Naive thymus-derived CD8-positive, alpha-beta T cell (primary cell): ENCODE measurements at regions not wholly inside any gene's neighbourhood (a gene's known extent, or its start where the extent isn't known, plus 50 kb on each side); places are given as distances from the start of the nearest gene placed in this dataset.

Source experiments
- ATAC-seq, 2 donors: fragments of 150-1000 bp; cut with Tn5 transposase in 1 of 2; sonication (Bioruptor Pico), chemical (Tn5 transposase) in 1 of 2; 1 replicate in 1 of 2; 2 replicates in 1 of 2; pipeline ENCODE4 v1.10.0; 2021; ENCODE audit warnings: mild to moderate bottlenecking in 2 of 2, moderate library complexity in 2 of 2
- POLR2A ChIA-PET: fragments of 350-600 bp; sonication (Branson Sonifier 250); formaldehyde crosslinking; loops from one replicate; lab custom pipeline; 2021; ENCODE audit warnings: antibody characterized with exemption; lab: Charles Lee
- DNase-seq, 10 donors: peaks; one replicate each; pipeline versions ENCODE4 v3.0.0 to v3.0.0-alpha.2; 2020 to 2022
- H3K27ac Mint-ChIP-seq, 10 donors: one replicate each; pipeline ENCODE4 v1.8.0; 2020 to 2022; ENCODE audit warnings: mild to moderate bottlenecking in 10 of 10, mixed read lengths in 10 of 10, moderate library complexity in 4 of 10, inconsistent platforms in 1 of 10
- H3K27me3 Mint-ChIP-seq, 5 donors: one replicate each; pipeline ENCODE4 v1.8.0; 2021 to 2022; ENCODE audit warnings: mixed read lengths in 5 of 5
- H3K36me3 Mint-ChIP-seq, 3 donors: one replicate each; pipeline ENCODE4 v1.8.0; 2020 to 2022; ENCODE audit warnings: mixed read lengths in 3 of 3, mild to moderate bottlenecking in 2 of 3, inconsistent platforms in 1 of 3
- H3K4me1 Mint-ChIP-seq, 4 donors: one replicate each; pipeline ENCODE4 v1.8.0; 2021 to 2022; ENCODE audit warnings: mixed read lengths in 4 of 4
- H3K4me3 Mint-ChIP-seq, 10 donors: one replicate each; pipeline ENCODE4 v1.8.0; 2020 to 2022; ENCODE audit warnings: mild to moderate bottlenecking in 10 of 10, mixed read lengths in 10 of 10, moderate library complexity in 6 of 10, inconsistent platforms in 1 of 10
- H3K9me3 Mint-ChIP-seq, 9 donors: one replicate each; pipeline ENCODE4 v1.8.0; 2020 to 2022; ENCODE audit warnings: mixed read lengths in 9 of 9, mild to moderate bottlenecking in 3 of 9, inconsistent platforms in 1 of 9, moderate library complexity in 1 of 9

GRCh38 chr10:107855301-107856046, 691.0 kb upstream of the SORCS1 start:
- H3K27ac Mint-ChIP-seq: no peak overlapping the region
- H3K9me3 Mint-ChIP-seq: peaks cover 0 to 11% (median 7%) of the 10 kb centered on the region in 9 donors
- no peak for DNase-seq
- H3K4me3 Mint-ChIP-seq: no peak overlapping the region
- H3K27me3 Mint-ChIP-seq: no peaks in the 10 kb centered on the region
- POLR2A ChIA-PET: no interaction called here
- no peak for ATAC-seq
- no peaks in the 10 kb centered on the region for H3K4me1 Mint-ChIP-seq
- H3K36me3 Mint-ChIP-seq: no peaks in the 10 kb centered on the region

DNA sequence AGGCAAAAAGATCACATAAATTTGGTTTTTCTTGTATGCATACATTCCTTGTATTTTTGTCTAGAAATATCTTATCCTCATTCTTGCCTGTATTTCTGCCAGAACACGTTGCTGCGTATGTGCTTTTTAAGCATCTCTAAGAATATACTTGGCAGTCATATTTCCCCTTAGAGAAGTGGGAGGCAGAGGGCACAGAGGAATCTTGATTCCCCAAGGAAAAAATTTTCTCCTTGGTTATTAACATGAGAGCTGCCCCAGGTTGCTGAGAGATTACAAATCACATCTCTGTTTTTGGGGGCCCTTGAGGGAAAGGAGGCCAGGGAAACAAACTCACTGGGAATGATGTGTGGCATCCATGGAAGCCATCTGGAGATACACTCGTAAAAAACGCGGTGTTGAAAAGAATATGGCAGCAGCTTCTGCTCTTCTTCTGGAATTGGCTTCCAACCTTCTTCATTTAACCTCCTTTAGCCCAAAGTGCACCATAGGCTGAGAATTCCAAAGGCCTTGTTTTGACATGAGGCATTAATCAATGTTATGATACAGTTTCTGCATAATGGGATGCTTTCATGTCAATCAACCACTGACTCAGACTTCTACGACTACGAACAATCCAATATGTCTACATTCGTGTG, 684.3 kb upstream of the SORCS1 start:
- Mint-ChIP-seq H3K4me1 (no peaks in the 10 kb centered on the region), H3K27me3 (no peaks in the 10 kb centered on the region), H3K27ac (no peak overlapping the region), H3K4me3 (no peak overlapping the region), H3K36me3 (no peaks in the 10 kb centered on the region), H3K9me3 (peaks cover 0 to 20% (median 9%) of the 10 kb centered on the region in 9 donors)
- ATAC-seq (no peak), DNase-seq (no peak)
- POLR2A ChIA-PET: no interaction called here

- Mint-ChIP-seq H3K9me3 (peaks cover 0 to 21% (median 9%) of the 10 kb centered on the region in 9 donors), H3K27me3 (no peaks in the 10 kb centered on the region), H3K27ac (no peak overlapping the region), H3K4me3 (peak overlapping the region in 1 of 10 donors; percentile 13), H3K4me1 (no peaks in the 10 kb centered on the region), H3K36me3 (no peaks in the 10 kb centered on the region)
- POLR2A ChIA-PET: no interaction called here
- ATAC-seq (no peak), DNase-seq (no peak)
Measured at GRCh38 chr10:107847620-107848019, 683.1 kb upstream of the SORCS1 start.

- Mint-ChIP-seq H3K4me3 (no peak overlapping the region), H3K4me1 (no peaks in the 10 kb centered on the region), H3K9me3 (peaks cover 0 to 19% (median 11%) of the 10 kb centered on the region in 9 donors), H3K27me3 (no peaks in the 10 kb centered on the region), H3K36me3 (no peaks in the 10 kb centered on the region), H3K27ac (no peak overlapping the region)
- DNase-seq (no peak), ATAC-seq (no peak)
- POLR2A ChIA-PET: no interaction called here
Measured at GRCh38 chr10:107834706-107835105, 670.2 kb upstream of the SORCS1 start.

DNA sequence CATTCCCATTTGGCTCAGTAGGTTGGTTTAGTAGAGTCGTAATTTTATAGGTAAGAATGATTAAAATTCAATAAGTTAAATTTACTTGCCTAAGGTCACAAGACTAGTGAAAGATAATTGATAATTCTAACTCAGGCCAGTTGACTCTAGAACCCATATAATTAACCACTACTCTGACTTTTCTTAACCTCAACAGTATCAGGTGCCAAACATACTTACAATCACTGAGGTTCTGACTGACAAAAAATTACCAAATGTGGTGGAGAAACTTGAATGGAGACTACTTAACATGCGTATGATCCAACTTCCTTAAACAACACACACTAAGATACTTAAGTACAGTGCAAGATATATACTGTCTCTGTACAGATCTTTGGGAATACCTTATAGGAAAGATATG, 667.3 kb upstream of the SORCS1 start:
- no peak for ATAC-seq
- Mint-ChIP-seq H3K4me3 (no peak overlapping the region), H3K36me3 (no peaks in the 10 kb centered on the region), H3K27ac (no peak overlapping the region), H3K9me3 (peaks cover 0 to 15% (median 9%) of the 10 kb centered on the region in 9 donors), H3K4me1 (no peaks in the 10 kb centered on the region), H3K27me3 (no peaks in the 10 kb centered on the region)
- POLR2A ChIA-PET: no interaction called here
- no peak for DNase-seq

GRCh38 chr10:107829161-107829560, 664.7 kb upstream of the SORCS1 start:
- POLR2A ChIA-PET: no interaction called here
- H3K36me3 Mint-ChIP-seq: no peaks in the 10 kb centered on the region
- H3K9me3 Mint-ChIP-seq: peaks cover 0 to 25% (median 11%) of the 10 kb centered on the region in 9 donors
- DNase-seq (no peak), ATAC-seq (no peak)
- H3K27me3 Mint-ChIP-seq: no peaks in the 10 kb centered on the region
- H3K27ac Mint-ChIP-seq: no peak overlapping the region
- H3K4me1 Mint-ChIP-seq: no peaks in the 10 kb centered on the region
- no peak overlapping the region for H3K4me3 Mint-ChIP-seq

GRCh38 chr10:107826171-107826570, 661.7 kb upstream of the SORCS1 start:
- Mint-ChIP-seq H3K9me3 (peaks cover 0 to 26% (median 6%) of the 10 kb centered on the region in 9 donors), H3K4me1 (no peaks in the 10 kb centered on the region), H3K27me3 (no peaks in the 10 kb centered on the region), H3K36me3 (no peaks in the 10 kb centered on the region), H3K27ac (no peak overlapping the region), H3K4me3 (no peak overlapping the region)
- ATAC-seq (no peak), DNase-seq (no peak)
- POLR2A ChIA-PET: no interaction called here

GRCh38 chr10:107814865-107815487, 650.5 kb upstream of the SORCS1 start:
- Mint-ChIP-seq H3K4me3 (no peak overlapping the region), H3K36me3 (no peaks in the 10 kb centered on the region), H3K4me1 (no peaks in the 10 kb centered on the region), H3K27ac (no peak overlapping the region), H3K9me3 (peaks cover 0 to 20% (median 10%) of the 10 kb centered on the region in 9 donors), H3K27me3 (no peaks in the 10 kb centered on the region)
- no peak for DNase-seq
- ATAC-seq: no peak
- POLR2A ChIA-PET: no interaction called here

GRCh38 chr10:107813451-107814162, 649.1 kb upstream of the SORCS1 start:
- POLR2A ChIA-PET: no interaction called here
- H3K27ac Mint-ChIP-seq: no peak overlapping the region
- H3K4me3 Mint-ChIP-seq: no peak overlapping the region
- ATAC-seq (no peak), DNase-seq (no peak)
- no peaks in the 10 kb centered on the region for H3K36me3 Mint-ChIP-seq
- H3K27me3 Mint-ChIP-seq: no peaks in the 10 kb centered on the region
- no peaks in the 10 kb centered on the region for H3K4me1 Mint-ChIP-seq
- H3K9me3 Mint-ChIP-seq: peaks cover 0 to 11% (median 4%) of the 10 kb centered on the region in 9 donors

- ATAC-seq: no peak
- Mint-ChIP-seq H3K4me1 (no peaks in the 10 kb centered on the region), H3K27ac (no peak overlapping the region), H3K27me3 (no peaks in the 10 kb centered on the region), H3K4me3 (no peak overlapping the region), H3K9me3 (peaks cover 0 to 8% (median 4%) of the 10 kb centered on the region in 9 donors), H3K36me3 (no peaks in the 10 kb centered on the region)
- POLR2A ChIA-PET: no interaction called here
- DNase-seq: no peak
Measured at GRCh38 chr10:107809889-107810288, 645.4 kb upstream of the SORCS1 start.

DNA sequence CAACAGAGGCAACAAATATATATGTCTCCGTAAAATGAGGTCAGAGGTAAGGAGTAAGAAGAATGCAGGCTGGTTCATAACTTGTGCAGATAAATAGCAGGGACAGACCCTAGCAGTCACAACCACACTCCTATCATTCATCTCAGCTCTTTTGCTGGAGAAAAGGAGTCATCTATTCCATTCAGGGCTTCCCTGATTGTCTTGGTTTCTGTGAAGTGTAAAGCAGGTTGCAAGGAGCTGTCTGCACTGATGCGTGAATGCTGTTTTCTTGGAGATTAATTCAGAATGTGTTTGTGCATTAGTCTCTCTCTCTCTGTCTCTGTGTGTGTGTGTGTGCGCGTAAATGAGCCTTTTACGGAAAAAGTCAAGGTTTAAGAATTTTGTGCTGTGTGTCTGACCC, 643.3 kb upstream of the SORCS1 start:
- no peaks in the 10 kb centered on the region for H3K4me1 Mint-ChIP-seq
- no peak overlapping the region for H3K27ac Mint-ChIP-seq
- peaks cover 0 to 8% (median 1%) of the 10 kb centered on the region in 9 donors for H3K9me3 Mint-ChIP-seq
- H3K27me3 Mint-ChIP-seq: no peaks in the 10 kb centered on the region
- no peak overlapping the region for H3K4me3 Mint-ChIP-seq
- DNase-seq (no peak), ATAC-seq (no peak)
- POLR2A ChIA-PET: no interaction called here
- H3K36me3 Mint-ChIP-seq: no peaks in the 10 kb centered on the region

- H3K4me1 Mint-ChIP-seq: no peaks in the 10 kb centered on the region
- POLR2A ChIA-PET: no interaction called here
Measured at GRCh38 chr10:107806026-107806425, 641.5 kb upstream of the SORCS1 start.

GRCh38 chr10:107803546-107803945, 639.0 kb upstream of the SORCS1 start:
- POLR2A ChIA-PET: no interaction called here
- no peaks in the 10 kb centered on the region for H3K36me3 Mint-ChIP-seq

More at GRCh38 chr10:107806026-107806425, 641.5 kb upstream of the SORCS1 start:
- no peaks in the 10 kb centered on the region for H3K36me3 Mint-ChIP-seq
- H3K9me3 Mint-ChIP-seq: peaks cover 0 to 8% (median 0%) of the 10 kb centered on the region in 9 donors
- no peak overlapping the region for H3K4me3 Mint-ChIP-seq
- ATAC-seq (no peak), DNase-seq (no peak)
- H3K27me3 Mint-ChIP-seq: no peaks in the 10 kb centered on the region
- H3K27ac Mint-ChIP-seq: no peak overlapping the region

More at GRCh38 chr10:107803546-107803945, 639.0 kb upstream of the SORCS1 start:
- Mint-ChIP-seq H3K4me3 (no peak overlapping the region), H3K27ac (no peak overlapping the region), H3K27me3 (no peaks in the 10 kb centered on the region), H3K9me3 (peaks cover 0 to 11% (median 5%) of the 10 kb centered on the region in 9 donors), H3K4me1 (no peaks in the 10 kb centered on the region)
- no peak for DNase-seq
- no peak for ATAC-seq
